ENCODE measurements at regions not wholly inside any gene's neighbourhood (a gene's known extent, or its start where the extent isn't known, plus 50 kb on each side); places are given as distances from the start of the nearest gene placed in this dataset.

- no peak for DNase-seq (ENCODE audit: low read depth)
- H3K4me3 ChIP-seq (ENCODE audit: low read depth, low read length): no peak overlapping the region
- no peak for TF ChIP-seq MYC (IDR thresholded peaks at IDR 0.05; ENCODE audit: low read depth, low read length)
- no peak for TF ChIP-seq CTCF (IDR thresholded peaks at IDR 0.05; ENCODE audit: low read depth, low read length)
- no peak for TF ChIP-seq POLR2A (IDR thresholded peaks at IDR 0.05; ENCODE audit: extremely low read depth, insufficient read length)
- TF ChIP-seq MAX (IDR thresholded peaks at IDR 0.05; ENCODE audit: low read depth, low read length): no peak
These were observed 136.1 kb downstream of the MACIR start for GRCh38 chr5:103394676-103395075.

- no peak overlapping the region for H3K4me3 ChIP-seq (ENCODE audit: low read depth, low read length)
- peak; percentile 7 for DNase-seq (ENCODE audit: low read depth)
- TF ChIP-seq MYC (IDR thresholded peaks at IDR 0.05; ENCODE audit: low read depth, low read length): no peak
- no peak for TF ChIP-seq MAX (IDR thresholded peaks at IDR 0.05; ENCODE audit: low read depth, low read length)
- TF ChIP-seq POLR2A (IDR thresholded peaks at IDR 0.05; ENCODE audit: extremely low read depth, insufficient read length): no peak
- no peak for TF ChIP-seq CTCF (IDR thresholded peaks at IDR 0.05; ENCODE audit: low read depth, low read length)
These were observed 134.7 kb downstream of the MACIR start for GRCh38 chr5:103393101-103393754.

- TF ChIP-seq MAX (IDR thresholded peaks at IDR 0.05; ENCODE audit: low read depth, low read length): no peak
- TF ChIP-seq MYC (IDR thresholded peaks at IDR 0.05; ENCODE audit: low read depth, low read length): no peak
- TF ChIP-seq POLR2A (IDR thresholded peaks at IDR 0.05; ENCODE audit: extremely low read depth, insufficient read length): no peak
- TF ChIP-seq CTCF (IDR thresholded peaks at IDR 0.05; ENCODE audit: low read depth, low read length): no peak
- no peak overlapping the region for H3K4me3 ChIP-seq (ENCODE audit: low read depth, low read length)
- no peak for DNase-seq (ENCODE audit: low read depth)
These were observed 133.1 kb downstream of the MACIR start for GRCh38 chr5:103391659-103392058.

GRCh38 chr5:103389846-103390245 is 131.3 kb downstream of the MACIR start:
- no peak for TF ChIP-seq MAX (IDR thresholded peaks at IDR 0.05; ENCODE audit: low read depth, low read length)
- TF ChIP-seq CTCF (IDR thresholded peaks at IDR 0.05; ENCODE audit: low read depth, low read length): no peak
- TF ChIP-seq POLR2A (IDR thresholded peaks at IDR 0.05; ENCODE audit: extremely low read depth, insufficient read length): no peak
- no peak for TF ChIP-seq MYC (IDR thresholded peaks at IDR 0.05; ENCODE audit: low read depth, low read length)
- H3K4me3 ChIP-seq (ENCODE audit: low read depth, low read length): no peak overlapping the region
- no peak for DNase-seq (ENCODE audit: low read depth)

GRCh38 chr5:103389357-103389756 is 130.8 kb downstream of the MACIR start:
- DNase-seq (ENCODE audit: low read depth): no peak
- no peak for TF ChIP-seq CTCF (IDR thresholded peaks at IDR 0.05; ENCODE audit: low read depth, low read length)
- no peak for TF ChIP-seq MAX (IDR thresholded peaks at IDR 0.05; ENCODE audit: low read depth, low read length)
- TF ChIP-seq POLR2A (IDR thresholded peaks at IDR 0.05; ENCODE audit: extremely low read depth, insufficient read length): no peak
- TF ChIP-seq MYC (IDR thresholded peaks at IDR 0.05; ENCODE audit: low read depth, low read length): no peak
- H3K4me3 ChIP-seq (ENCODE audit: low read depth, low read length): no peak overlapping the region

Data from NB4 (cell line).